ENCODE measurements at regions not wholly inside any gene's neighbourhood (a gene's known extent, or its start where the extent isn't known, plus 50 kb on each side); places are given as distances from the start of the nearest gene placed in this dataset.
"Not testable (repeated sequence)": the region's sequence is repeated elsewhere in the genome, so short reads cannot be mapped to it uniquely, and the experiment has no call there.

DNA sequence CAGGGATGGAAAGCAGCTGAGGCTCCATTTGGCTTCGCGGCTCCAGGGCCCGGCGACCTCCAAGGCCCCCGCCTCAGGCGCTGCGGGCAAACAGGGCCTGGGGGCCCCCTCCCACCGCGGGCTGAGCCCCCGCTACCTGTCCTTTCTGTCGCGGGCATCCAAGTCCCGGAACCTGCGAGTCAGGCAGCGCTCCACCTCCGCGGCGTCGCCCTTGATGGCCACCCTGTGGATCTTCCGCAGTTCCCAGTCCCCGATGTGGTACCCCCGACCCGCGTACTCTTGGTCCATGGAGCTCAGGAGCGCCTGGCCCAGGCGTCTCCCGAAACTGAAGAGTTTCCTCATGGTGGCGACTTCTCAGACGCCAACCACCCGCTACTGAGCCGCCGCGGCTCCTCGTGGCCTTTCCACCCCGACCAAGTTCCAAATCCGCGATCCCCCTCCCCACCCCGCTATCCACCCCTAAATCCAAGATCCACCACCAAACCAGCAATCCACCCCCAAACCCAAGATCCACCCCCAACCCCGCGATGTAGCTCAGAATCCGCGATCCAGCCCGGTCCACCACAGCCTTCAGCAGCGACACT, 86.5 kb upstream of the CCDC180 start (continued):
- TF ChIP-seq, protein P1, sequence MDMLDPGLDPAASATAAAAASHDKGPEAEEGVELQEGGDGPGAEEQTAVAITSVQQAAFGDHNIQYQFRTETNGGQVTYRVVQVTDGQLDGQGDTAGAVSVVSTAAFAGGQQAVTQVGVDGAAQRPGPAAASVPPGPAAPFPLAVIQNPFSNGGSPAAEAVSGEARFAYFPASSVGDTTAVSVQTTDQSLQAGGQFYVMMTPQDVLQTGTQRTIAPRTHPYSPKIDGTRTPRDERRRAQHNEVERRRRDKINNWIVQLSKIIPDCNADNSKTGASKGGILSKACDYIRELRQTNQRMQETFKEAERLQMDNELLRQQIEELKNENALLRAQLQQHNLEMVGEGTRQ (IDR thresholded peaks at IDR 0.05; ENCODE audit: low read depth, low read length) = no peak
- TF ChIP-seq, protein P1 (CRISPR knock-in tag; IDR thresholded peaks at IDR 0.05; ENCODE audit: borderline replicate concordance) = no peak
- no peak for TF ChIP-seq ZNF850 (CRISPR knock-in tag; conservative IDR thresholded peaks at IDR 0.05)

DNA sequence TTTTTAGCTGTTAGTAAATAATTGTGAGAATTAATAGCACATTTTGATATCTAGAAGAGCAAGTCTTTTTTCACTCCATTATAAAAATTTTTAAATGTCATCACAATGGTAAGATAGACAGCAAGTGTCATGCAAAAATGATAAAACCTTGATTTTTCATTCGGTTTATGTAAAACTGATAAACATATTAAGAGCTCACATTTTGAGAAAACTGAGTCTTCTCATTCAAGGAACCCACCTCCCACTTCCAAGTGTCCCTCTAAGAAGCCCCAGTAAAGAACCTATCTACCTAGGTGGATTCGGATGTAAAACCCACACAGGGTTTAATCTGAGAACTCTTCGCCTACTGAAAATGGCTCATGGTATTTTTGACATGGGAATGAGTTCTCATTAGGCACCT, 87.1 kb upstream of the CCDC180 start:
- POLR2A ChIA-PET; FAIRE-seq; H3K4me3 ChIP-seq (replicated peaks in 1 of 3; ENCODE audit: insufficient read depth in 1 of 3, low read depth in 2 of 3, low read length in 3 of 3); H3K36me3 ChIP-seq (replicated peaks in 1 of 2; ENCODE audit: control insufficient read depth in 1 of 2, insufficient read depth in 2 of 2, low read length in 2 of 2); H4K20me1 ChIP-seq (ENCODE audit: insufficient read depth, low read length); in situ Hi-C loops (cut with HindIII; ENCODE audit: extremely low pct_ligation_motif_present, low pct_unique_long_range_greater_than_20kb); H3K79me2 ChIP-seq (ENCODE audit: insufficient read depth, low read length); H2AFZ ChIP-seq (ENCODE audit: low read length); H3K4me1 ChIP-seq (ENCODE audit: insufficient read depth, low read length); H3K4me2 ChIP-seq (ENCODE audit: low read depth, low read length); H3K27me3 ChIP-seq (ENCODE audit: control insufficient read depth in 1 of 2, insufficient read depth in 2 of 2, low read length in 2 of 2); H3K27ac ChIP-seq (ENCODE audit: extremely low read length, insufficient read depth, low read length); ATAC-seq; DNase-seq (ENCODE audit: low spot score); CTCF ChIA-PET (ENCODE audit: low intra/inter-chr PET ratio, low total read pairs); H3K9ac ChIP-seq (ENCODE audit: insufficient read depth, low read depth, low read length); BruUV-seq (replicated peaks); intact Hi-C loops (cut with micrococcal nuclease; ENCODE audit: unreplicated experiment); H3K9me3 ChIP-seq (ENCODE audit: low read length): not testable (repeated sequence)
- 69% methylated on average over 3 of the region's 3 CpGs for WGBS (ENCODE audit: low lambda C conversion rate)

DNA sequence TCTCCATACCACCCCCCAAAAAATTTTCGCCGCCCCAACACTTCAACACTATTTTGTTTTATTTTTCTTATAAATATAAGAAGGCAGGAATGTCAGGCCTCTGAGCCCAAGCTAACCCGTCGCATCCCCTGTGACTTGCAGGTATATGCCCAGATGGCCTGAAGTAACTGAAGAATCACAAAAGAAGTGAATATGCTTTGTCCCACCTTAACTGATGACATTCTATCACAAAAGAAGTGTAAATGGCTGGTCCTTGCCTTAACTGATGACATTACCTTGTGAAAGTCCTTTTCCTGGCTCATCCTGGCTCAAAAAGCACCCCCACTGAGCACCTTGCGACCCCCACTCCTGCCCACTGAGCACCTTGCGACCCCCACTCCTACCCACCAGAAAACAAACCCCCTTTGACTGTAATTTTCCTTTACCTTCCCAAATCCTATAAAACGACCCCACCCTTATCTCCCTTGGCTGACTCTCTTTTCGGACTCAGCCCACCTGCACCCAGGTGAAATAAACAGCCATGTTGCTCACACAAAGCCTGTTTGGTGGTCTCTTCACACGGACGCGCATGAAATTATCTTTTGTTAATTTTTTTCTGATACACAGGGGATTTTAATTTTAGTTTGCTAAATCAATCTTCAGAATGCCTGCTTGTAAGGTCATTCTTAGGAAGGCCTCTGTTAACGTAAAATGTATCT, 87.9 kb upstream of the CCDC180 start:
- in situ Hi-C loops (cut with HindIII; ENCODE audit: extremely low pct_ligation_motif_present, low pct_unique_long_range_greater_than_20kb) = not testable (repeated sequence)

DNA sequence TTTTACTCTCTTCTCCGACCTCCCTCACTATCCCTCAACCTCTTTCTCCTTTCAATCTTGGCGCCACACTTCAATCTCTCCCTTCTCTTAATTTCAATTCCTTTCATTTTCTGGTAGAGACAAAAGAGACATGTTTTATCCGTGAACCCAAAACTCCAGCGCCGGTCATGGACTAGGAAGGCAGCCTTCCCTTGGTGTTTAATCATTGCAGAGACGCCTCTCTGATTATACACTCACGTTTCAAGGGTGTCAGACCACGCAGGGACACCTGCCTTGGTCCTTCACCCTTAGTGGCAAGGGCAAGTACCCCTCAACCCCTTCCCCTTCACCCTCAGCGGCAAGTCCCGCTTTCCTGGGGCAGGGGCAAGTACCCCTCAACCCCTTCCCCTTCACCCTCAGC, 92.3 kb upstream of the CCDC180 start:
- H3K79me2 ChIP-seq (ENCODE audit: insufficient read depth, low read length); H3K4me1 ChIP-seq (ENCODE audit: insufficient read depth, low read length); H3K27ac ChIP-seq (ENCODE audit: extremely low read length, insufficient read depth, low read length); BruUV-seq (replicated peaks); FAIRE-seq; CTCF ChIA-PET (ENCODE audit: low intra/inter-chr PET ratio, low total read pairs); intact Hi-C loops (cut with micrococcal nuclease; ENCODE audit: unreplicated experiment); POLR2A ChIA-PET; H3K4me2 ChIP-seq (ENCODE audit: low read depth, low read length); H2AFZ ChIP-seq (ENCODE audit: low read length); H3K36me3 ChIP-seq (replicated peaks in 1 of 2; ENCODE audit: control insufficient read depth in 1 of 2, insufficient read depth in 2 of 2, low read length in 2 of 2); DNase-seq (ENCODE audit: low spot score); H4K20me1 ChIP-seq (ENCODE audit: insufficient read depth, low read length); H3K27me3 ChIP-seq (ENCODE audit: control insufficient read depth in 1 of 2, insufficient read depth in 2 of 2, low read length in 2 of 2); H3K9me3 ChIP-seq (ENCODE audit: low read length); ATAC-seq; H3K9ac ChIP-seq (ENCODE audit: insufficient read depth, low read depth, low read length); in situ Hi-C loops (cut with HindIII; ENCODE audit: extremely low pct_ligation_motif_present, low pct_unique_long_range_greater_than_20kb); H3K4me3 ChIP-seq (replicated peaks in 1 of 3; ENCODE audit: insufficient read depth in 1 of 3, low read depth in 2 of 3, low read length in 3 of 3): not testable (repeated sequence)
- 55% methylated on average over 8 of the region's 10 CpGs for WGBS (ENCODE audit: low lambda C conversion rate)

More for the DNA sequence above, 87.9 kb upstream of the CCDC180 start:
- H3K4me1 ChIP-seq (ENCODE audit: insufficient read depth, low read length); H3K9me3 ChIP-seq (ENCODE audit: low read length); H2AFZ ChIP-seq (ENCODE audit: low read length); H3K27ac ChIP-seq (ENCODE audit: extremely low read length, insufficient read depth, low read length); intact Hi-C loops (cut with micrococcal nuclease; ENCODE audit: unreplicated experiment); ATAC-seq; H3K79me2 ChIP-seq (ENCODE audit: insufficient read depth, low read length); H4K20me1 ChIP-seq (ENCODE audit: insufficient read depth, low read length); DNase-seq (ENCODE audit: low spot score); CTCF ChIA-PET (ENCODE audit: low intra/inter-chr PET ratio, low total read pairs); H3K36me3 ChIP-seq (replicated peaks in 1 of 2; ENCODE audit: control insufficient read depth in 1 of 2, insufficient read depth in 2 of 2, low read length in 2 of 2); H3K4me3 ChIP-seq (replicated peaks in 1 of 3; ENCODE audit: insufficient read depth in 1 of 3, low read depth in 2 of 3, low read length in 3 of 3); H3K27me3 ChIP-seq (ENCODE audit: control insufficient read depth in 1 of 2, insufficient read depth in 2 of 2, low read length in 2 of 2); FAIRE-seq; H3K9ac ChIP-seq (ENCODE audit: insufficient read depth, low read depth, low read length); POLR2A ChIA-PET; H3K4me2 ChIP-seq (ENCODE audit: low read depth, low read length); BruUV-seq (replicated peaks): not testable (repeated sequence)
- WGBS (ENCODE audit: low lambda C conversion rate) = 70% methylated on average over 12 of the region's 12 CpGs
